ENCODE measurements at regions not wholly inside any gene's neighbourhood (a gene's known extent, or its start where the extent isn't known, plus 50 kb on each side); places are given as distances from the start of the nearest gene placed in this dataset.

- TF ChIP-seq CTCF (IDR thresholded peaks at IDR 0.05) (no peak), POLR2AphosphoS5 (IDR thresholded peaks at IDR 0.05) (no peak), EP300 (IDR thresholded peaks at IDR 0.05) (no peak)
These were observed 175.1 kb downstream of the SNX18 start for GRCh38 chr5:54692631-54693030.
